Uterus (tissue), 2 donors: ENCODE measurements at regions not wholly inside any gene's neighbourhood (a gene's known extent, or its start where the extent isn't known, plus 50 kb on each side); places are given as distances from the start of the nearest gene placed in this dataset.

Source experiments
- CTCF ChIP-seq, 4 experiments: fragments of 200-600 bp in 2 of 4; fragments of 450-650 bp in 2 of 4; sonication (generic) in 2 of 4; IDR thresholded peaks; one replicate each; pipeline ENCODE4 v1.5.1; 2016 to 2019; ENCODE audit warnings: antibody characterized with exemption in 4 of 4, mild to moderate bottlenecking in 2 of 4, moderate library complexity in 1 of 4
- POLR2A ChIP-seq, 2 donors: fragments of 450-650 bp; IDR thresholded peaks; one replicate each; pipeline ENCODE4 v1.6.1; 2016; ENCODE audit warnings: antibody characterized with exemption in 2 of 2, mild to moderate bottlenecking in 1 of 2, moderate library complexity in 1 of 2

GRCh38 chr5:106986006-106986405, 684.7 kb downstream of the EFNA5 start:
- TF ChIP-seq POLR2A (IDR thresholded peaks at IDR 0.05) (no peak), CTCF (IDR thresholded peaks at IDR 0.05) (no peak)
